Neural cell (in vitro differentiated cells): ENCODE measurements at regions not wholly inside any gene's neighbourhood (a gene's known extent, or its start where the extent isn't known, plus 50 kb on each side); places are given as distances from the start of the nearest gene placed in this dataset.

Experiments used
- H2AFZ ChIP-seq: fragments of 200-600, 300-800 bp; sonication (generic), shearing (Covaris generic); 2 replicates; pipeline ENCODE4 v1.6.0; 2014; ENCODE audit warnings: low read depth, mild to moderate bottlenecking, antibody characterized with exemption, low read length, moderate library complexity
- H3F3A ChIP-seq: fragments of 200-600 bp; shearing (Covaris generic); 2 replicates; pipeline ENCODE4 v1.6.1; 2016; ENCODE audit warnings: mild to moderate bottlenecking, moderate library complexity, mixed read lengths, antibody characterized with exemption, low read length; ENCODE audit not compliant: insufficient read depth, poor library complexity, severe bottlenecking
- H3K27ac ChIP-seq: fragments of 200-600, 300-800 bp; sonication (generic), shearing (Covaris generic); 2 replicates; pipeline ENCODE4 v1.5.1; 2014; ENCODE audit warnings: mild to moderate bottlenecking, low read length, moderate library complexity
- H3K27me3 ChIP-seq: fragments of 300-800, 200-600 bp; sonication (generic), shearing (Covaris generic); 2 replicates; pipeline ENCODE4 v1.6.0; 2014; ENCODE audit warnings: mild to moderate bottlenecking, low read depth, low read length, moderate library complexity; ENCODE audit not compliant: insufficient read depth
- H3K36me3 ChIP-seq: fragments of 300-800, 200-600 bp; sonication (generic), shearing (Covaris generic); 2 replicates; pipeline ENCODE4 v1.5.1; 2014; ENCODE audit warnings: mild to moderate bottlenecking, antibody characterized with exemption, low read length, moderate library complexity; ENCODE audit not compliant: insufficient read depth
- H3K4me2 ChIP-seq: fragments of 300-800, 200-600 bp; sonication (generic), shearing (Covaris generic); 2 replicates; pipeline ENCODE4 v1.6.0; 2014; ENCODE audit warnings: mild to moderate bottlenecking, low read length
- H3K4me3 ChIP-seq: fragments of 300-800, 200-600 bp; sonication (generic), shearing (Covaris generic); 2 replicates; pipeline ENCODE4 v1.5.1; 2014; ENCODE audit warnings: mild to moderate bottlenecking, low read length, moderate library complexity
- H3K79me2 ChIP-seq: fragments of 200-600 bp; shearing (Covaris generic); replicated peaks from 2 replicates; pipeline ENCODE4 v1.6.0; 2014; ENCODE audit warnings: mild to moderate bottlenecking, low read length, moderate library complexity; ENCODE audit not compliant: insufficient read depth
- H3K9ac ChIP-seq: fragments of 300-800, 200-600 bp; sonication (generic), shearing (Covaris generic); 2 replicates; pipeline ENCODE4 v1.6.1; 2016; ENCODE audit warnings: mild to moderate bottlenecking, low read length, mixed read lengths
- H3K9me2 ChIP-seq: fragments of 200-600 bp; shearing (Covaris generic); 2 replicates; pipeline ENCODE4 v1.6.1; 2016; ENCODE audit warnings: mild to moderate bottlenecking, low read length, mixed read lengths; ENCODE audit not compliant: insufficient read depth
- H3K9me3 ChIP-seq: fragments of 200-600, 300-800 bp; sonication (generic), shearing (Covaris generic); 2 replicates; pipeline ENCODE4 v1.6.1; 2016; ENCODE audit warnings: mild to moderate bottlenecking, mixed run types, low read length, moderate library complexity, mixed read lengths
- H4K20me1 ChIP-seq: fragments of 200-600 bp; shearing (Covaris generic); 2 replicates; pipeline ENCODE4 v1.6.1; 2016; ENCODE audit warnings: mild to moderate bottlenecking, mixed run types; ENCODE audit not compliant: insufficient read depth
- CTCF ChIP-seq: fragments of 450-650 bp; IDR thresholded peaks from 2 replicates; pipeline ENCODE4 v1.5.1; 2014; ENCODE audit warnings: antibody characterized with exemption, mild to moderate bottlenecking, moderate library complexity; ENCODE audit not compliant: poor library complexity, severe bottlenecking
- EP300 ChIP-seq: fragments of 450-650 bp; conservative IDR thresholded peaks from 2 replicates; pipeline ENCODE4 v1.6.1; 2014; ENCODE audit warnings: antibody characterized with exemption, mild to moderate bottlenecking, moderate library complexity; ENCODE audit not compliant: poor library complexity, severe bottlenecking
- EZH2 ChIP-seq: fragments of 200-600, 300-800 bp; shearing (Covaris generic), sonication (generic); IDR thresholded peaks from 2 replicates; pipeline ENCODE4 v1.6.1; 2014; ENCODE audit warnings: antibody characterized with exemption, low read length, borderline replicate concordance, mild to moderate bottlenecking; ENCODE audit not compliant: insufficient read depth, poor library complexity, severe bottlenecking
- MXI1 ChIP-seq: fragments of 450-650 bp; conservative IDR thresholded peaks from 2 replicates; pipeline ENCODE4 v1.6.1; 2014; ENCODE audit warnings: antibody characterized with exemption, mild to moderate bottlenecking; ENCODE audit not compliant: poor library complexity, severe bottlenecking
- POLR2AphosphoS5 ChIP-seq: IDR thresholded peaks from 2 replicates; pipeline ENCODE4 v1.6.1; 2012
- RAD21 ChIP-seq: fragments of 450-650 bp; conservative IDR thresholded peaks from 2 replicates; pipeline ENCODE4 v1.6.1; 2014; ENCODE audit warnings: antibody characterized with exemption, mild to moderate bottlenecking, moderate library complexity
- REST ChIP-seq: IDR thresholded peaks from 2 replicates; pipeline ENCODE4 v1.6.1; 2012; ENCODE audit warnings: borderline replicate concordance
- SMC3 ChIP-seq: fragments of 450-650 bp; conservative IDR thresholded peaks from 2 replicates; pipeline ENCODE4 v1.6.1; 2014; ENCODE audit warnings: antibody characterized with exemption, mild to moderate bottlenecking, moderate library complexity; ENCODE audit not compliant: poor library complexity
- TAF1 ChIP-seq: IDR thresholded peaks from 2 replicates; pipeline ENCODE4 v1.6.1; 2012; ENCODE audit warnings: low read depth

- H3K27me3 ChIP-seq = no peaks in the 10 kb centered on the region
- TF ChIP-seq MXI1 (no peak), TAF1 (no peak), REST (no peak), EZH2 (no peak), RAD21 (no peak), SMC3 (no peak), CTCF (no peak), POLR2AphosphoS5 (no peak)
- H4K20me1 ChIP-seq = no peaks in the 10 kb centered on the region
- H3K36me3 ChIP-seq = no peaks in the 10 kb centered on the region
- no peaks in the 10 kb centered on the region for H3K9me3 ChIP-seq
- H3K4me2 ChIP-seq = no peak overlapping the region
- no peak overlapping the region for H2AFZ ChIP-seq
- no peaks in the 10 kb centered on the region for H3K79me2 ChIP-seq
- H3F3A ChIP-seq = no peaks in the 10 kb centered on the region
- H3K4me3 ChIP-seq = no peak overlapping the region
- H3K27ac ChIP-seq = no peak overlapping the region
- no peaks in the 10 kb centered on the region for H3K9me2 ChIP-seq
- H3K9ac ChIP-seq = no peak overlapping the region
These were observed 73.9 kb upstream of the TNFSF4 start for GRCh38 chr1:173280899-173281660.

- Histone ChIP-seq H3K27ac (no peak overlapping the region), H3F3A (no peaks in the 10 kb centered on the region), H3K9me2 (no peaks in the 10 kb centered on the region), H4K20me1 (no peaks in the 10 kb centered on the region), H3K36me3 (no peaks in the 10 kb centered on the region), H3K9me3 (no peaks in the 10 kb centered on the region), H3K4me3 (no peak overlapping the region), H3K79me2 (no peaks in the 10 kb centered on the region), H3K4me2 (no peak overlapping the region), H3K27me3 (no peaks in the 10 kb centered on the region), H2AFZ (no peak overlapping the region), H3K9ac (no peak overlapping the region)
- no peak for TF ChIP-seq EP300
- TF ChIP-seq MXI1 = no peak
- no peak for TF ChIP-seq TAF1
- no peak for TF ChIP-seq POLR2AphosphoS5
- no peak for TF ChIP-seq RAD21
- no peak for TF ChIP-seq CTCF
- no peak for TF ChIP-seq SMC3
- no peak for TF ChIP-seq EZH2
- TF ChIP-seq REST = no peak
These were observed 77.9 kb upstream of the TNFSF4 start for GRCh38 chr1:173285048-173285447.
